Prostate gland (tissue), 2 donors: ENCODE measurements at regions not wholly inside any gene's neighbourhood (a gene's known extent, or its start where the extent isn't known, plus 50 kb on each side); places are given as distances from the start of the nearest gene placed in this dataset.

Experiments used
- DNase-seq: peaks from one replicate; pipeline ENCODE4 v3.0.0-alpha.2; 2019; ENCODE audit warnings: low spot score
- H3K27ac ChIP-seq, 2 donors: fragments of 200-600 bp; sonication (generic); 2 replicates each; pipeline ENCODE4 v1.5.1; 2017 to 2019
- H3K27me3 ChIP-seq: fragments of 200-600 bp; sonication (generic); replicated peaks from 2 replicates; pipeline ENCODE4 v1.5.1; 2019; ENCODE audit not compliant: insufficient read depth
- H3K36me3 ChIP-seq, 2 donors: fragments of 200-600 bp; sonication (generic); 1 replicate in 1 of 2; 2 replicates in 1 of 2; pipeline versions ENCODE4 v1.5.1 to v1.8.1; 2017 to 2019
- H3K4me1 ChIP-seq: fragments of 200-600 bp; sonication (generic); replicated peaks from 2 replicates; pipeline ENCODE4 v1.5.1; 2019
- H3K4me3 ChIP-seq, 2 donors: fragments of 200-600 bp; sonication (generic); 2 replicates each; pipeline ENCODE4 v1.5.1; 2017 to 2019
- H3K9me3 ChIP-seq: fragments of 200-600 bp; sonication (generic); 2 replicates; pipeline ENCODE4 v1.5.1; 2017
- CTCF ChIP-seq, 4 experiments: fragments of 200-600 bp in 2 of 4; fragments of 450-650 bp in 2 of 4; sonication (generic) in 2 of 4; IDR thresholded peaks; 1 replicate in 3 of 4; 2 replicates in 1 of 4; pipeline ENCODE4 v1.5.1; 2016 to 2019; ENCODE audit warnings: antibody characterized with exemption in 4 of 4, mild to moderate bottlenecking in 2 of 4, moderate library complexity in 2 of 4
- POLR2A ChIP-seq: fragments of 450-650 bp; IDR thresholded peaks from one replicate; pipeline ENCODE4 v1.6.1; 2016; ENCODE audit warnings: antibody characterized with exemption, mild to moderate bottlenecking
- POLR2AphosphoS5 ChIP-seq: sonication (generic); formaldehyde crosslinking; IDR thresholded peaks from one replicate; pipeline ENCODE4 v1.6.1; 2017; ENCODE audit warnings: antibody characterized with exemption
- WGBS: methylation state at CpG from one replicate; pipeline ENCODE4 v1.1.5; 2018; 5-methylcytosine and 5-hydroxymethylcytosine counted together
- intact Hi-C: fragments of 100-400 bp; cut with DNase I; formaldehyde crosslinking; loops from one replicate; pipeline ENCODE4 v1.14.2; 2022

- WGBS: 76% methylated on average over 6 of the region's 6 CpGs
- Histone ChIP-seq H3K27me3 (no peaks in the 10 kb centered on the region), H3K36me3 (no peaks in the 10 kb centered on the region), H3K4me3 (no peak overlapping the region), H3K27ac (no peak overlapping the region), H3K9me3 (no peaks in the 10 kb centered on the region), H3K4me1 (no peaks in the 10 kb centered on the region)
- TF ChIP-seq POLR2AphosphoS5 (no peak), POLR2A (no peak), CTCF (IDR thresholded peaks at IDR 0.05) (no peak)
- DNase-seq: no peak
- intact Hi-C loops: no loop called here
Observed at GRCh38 chr10:128943111-128943510, 523.9 kb upstream of the MGMT start.

GRCh38 chr10:128945398-128945797 lies 521.6 kb upstream of the MGMT start:
- intact Hi-C loops: no loop called here
- WGBS: 84% methylated on average over 7 of the region's 7 CpGs
- TF ChIP-seq POLR2A: no peak
- no peak for TF ChIP-seq POLR2AphosphoS5
- TF ChIP-seq CTCF (IDR thresholded peaks at IDR 0.05): no peak
- Histone ChIP-seq H3K9me3 (no peaks in the 10 kb centered on the region), H3K36me3 (no peaks in the 10 kb centered on the region), H3K27me3 (no peaks in the 10 kb centered on the region), H3K27ac (no peak overlapping the region), H3K4me3 (no peak overlapping the region), H3K4me1 (no peaks in the 10 kb centered on the region)
- no peak for DNase-seq

- no peak for TF ChIP-seq CTCF (IDR thresholded peaks at IDR 0.05)
- no peak for TF ChIP-seq POLR2A
- TF ChIP-seq POLR2AphosphoS5: no peak
- H3K27me3 ChIP-seq: no peaks in the 10 kb centered on the region
- intact Hi-C loops: no loop called here
- H3K4me1 ChIP-seq: no peaks in the 10 kb centered on the region
- H3K4me3 ChIP-seq: no peak overlapping the region
- H3K27ac ChIP-seq: no peak overlapping the region
- no peaks in the 10 kb centered on the region for H3K9me3 ChIP-seq
- no peak for DNase-seq
- 90% methylated on average over 18 of the region's 18 CpGs for WGBS
- H3K36me3 ChIP-seq: no peaks in the 10 kb centered on the region
Observed at GRCh38 chr10:128950159-128950915, 516.7 kb upstream of the MGMT start.

- DNase-seq: no peak
Observed at GRCh38 chr10:128950916-128951275, 516.1 kb upstream of the MGMT start.

More at GRCh38 chr10:128950916-128951275, 516.1 kb upstream of the MGMT start:
- intact Hi-C loops: no loop called here
- no peak overlapping the region for H3K27ac ChIP-seq
- H3K4me1 ChIP-seq: no peaks in the 10 kb centered on the region
- no peak for TF ChIP-seq CTCF (IDR thresholded peaks at IDR 0.05)
- TF ChIP-seq POLR2AphosphoS5: no peak
- no peak for TF ChIP-seq POLR2A
- H3K36me3 ChIP-seq: no peaks in the 10 kb centered on the region
- H3K27me3 ChIP-seq: no peaks in the 10 kb centered on the region
- no peak overlapping the region for H3K4me3 ChIP-seq
- H3K9me3 ChIP-seq: no peaks in the 10 kb centered on the region
- WGBS: 70% methylated on average over 4 of the region's 4 CpGs
